DND-41 (cell line): ENCODE measurements at regions not wholly inside any gene's neighbourhood (a gene's known extent, or its start where the extent isn't known, plus 50 kb on each side); places are given as distances from the start of the nearest gene placed in this dataset.

Experiments used
- ATAC-seq: fragments of 200-7000 bp; cut with Tn5 transposase; 3 replicates; pipeline ENCODE4 v1.9.1; 2021; ENCODE audit warnings: low read depth; ENCODE audit not compliant: insufficient read depth
- DNase-seq: peaks from one replicate; pipeline ENCODE4 v3.0.0-alpha.2; 2020
- H2AFZ ChIP-seq: 2 replicates; pipeline ENCODE4 v1.6.0; 2012; ENCODE audit warnings: low read depth, low read length
- H3K27ac ChIP-seq: 2 replicates; pipeline ENCODE4 v1.5.1; 2012; ENCODE audit warnings: low read length, inconsistent platforms
- H3K27me3 ChIP-seq: fragments of 200-600 bp; sonication (generic); 2 replicates; pipeline ENCODE4 v1.6.0; 2012; ENCODE audit warnings: low read length, mild to moderate bottlenecking, inconsistent platforms; ENCODE audit not compliant: insufficient read depth, poor library complexity
- H3K36me3 ChIP-seq: 2 replicates; pipeline ENCODE4 v1.5.1; 2012; ENCODE audit warnings: low read length, inconsistent platforms; ENCODE audit not compliant: insufficient read depth
- H3K4me1 ChIP-seq: 2 replicates; pipeline ENCODE4 v1.5.1; 2012; ENCODE audit warnings: mild to moderate bottlenecking, low read length; ENCODE audit not compliant: insufficient read depth
- H3K4me2 ChIP-seq: 2 replicates; pipeline ENCODE4 v1.6.0; 2012; ENCODE audit warnings: mild to moderate bottlenecking, moderate library complexity, low read length, inconsistent platforms; ENCODE audit not compliant: insufficient read depth
- H3K4me3 ChIP-seq, 2 experiments: fragments of 200-600 bp in 1 of 2; shearing (Covaris generic) in 1 of 2; 2 replicates each; pipeline ENCODE4 v1.5.1; 2012 to 2016; ENCODE audit warnings: inconsistent platforms in 2 of 2, low read length in 2 of 2, mild to moderate bottlenecking in 2 of 2, low read depth in 1 of 2, moderate library complexity in 1 of 2
- H3K79me2 ChIP-seq: 2 replicates; pipeline ENCODE4 v1.6.0; 2012; ENCODE audit warnings: low read length, inconsistent platforms; ENCODE audit not compliant: insufficient read depth
- H3K9ac ChIP-seq: 2 replicates; pipeline ENCODE4 v1.6.0; 2012; ENCODE audit warnings: low read depth, mild to moderate bottlenecking, inconsistent platforms, low read length, moderate library complexity
- H3K9me3 ChIP-seq: 2 replicates; pipeline ENCODE4 v1.5.1; 2012; ENCODE audit warnings: low read length, moderate library complexity, mild to moderate bottlenecking, inconsistent platforms; ENCODE audit not compliant: insufficient read depth, severe bottlenecking
- H4K20me1 ChIP-seq: 2 replicates; pipeline ENCODE4 v1.6.0; 2012; ENCODE audit warnings: low read length; ENCODE audit not compliant: insufficient read depth
- EZH2 ChIP-seq: IDR thresholded peaks from 3 replicates; pipeline ENCODE4 v1.6.1; 2012; ENCODE audit warnings: borderline replicate concordance, low read depth, mild to moderate bottlenecking, moderate library complexity, low read length, inconsistent platforms; ENCODE audit not compliant: severe bottlenecking
- TF ChIP-seq, protein P1 (sequence below): IDR thresholded peaks from 2 replicates; pipeline ENCODE4 v1.5.1; 2012; ENCODE audit warnings: borderline replicate concordance, low read length, moderate library complexity, mild to moderate bottlenecking; ENCODE audit not compliant: poor library complexity, severe bottlenecking; ENCODE audit errors: extremely low read depth

DNA sequence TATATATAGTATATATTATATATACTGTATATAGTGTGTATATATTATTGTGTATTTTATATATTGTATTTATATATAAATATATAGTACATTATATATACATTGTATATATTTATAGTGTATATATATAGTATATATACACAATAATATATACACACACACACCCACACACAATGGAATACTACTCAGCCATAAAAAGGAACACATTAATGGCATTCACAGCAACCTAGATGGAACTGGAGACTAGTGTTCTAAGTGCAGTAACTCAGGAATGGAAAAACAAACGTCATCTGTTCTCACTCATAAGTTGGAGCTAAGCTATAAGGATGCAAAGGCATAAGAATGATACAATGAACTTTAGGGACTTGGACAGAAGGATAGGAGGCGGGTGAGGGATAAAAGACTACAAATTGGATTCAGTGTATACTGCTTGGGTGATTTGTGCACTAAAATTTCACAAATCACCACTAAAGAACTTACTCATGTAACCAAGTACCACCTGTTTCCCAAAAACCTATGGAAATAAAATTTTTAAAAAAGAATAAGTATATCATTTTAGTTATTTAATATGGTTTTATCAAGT is 201.9 kb upstream of the CDH11 start:
- H3K4me3 ChIP-seq = no peak overlapping the region
- H3K9me3 ChIP-seq = no peaks in the 10 kb centered on the region
- no peak overlapping the region for H2AFZ ChIP-seq
- TF ChIP-seq, protein P1, sequence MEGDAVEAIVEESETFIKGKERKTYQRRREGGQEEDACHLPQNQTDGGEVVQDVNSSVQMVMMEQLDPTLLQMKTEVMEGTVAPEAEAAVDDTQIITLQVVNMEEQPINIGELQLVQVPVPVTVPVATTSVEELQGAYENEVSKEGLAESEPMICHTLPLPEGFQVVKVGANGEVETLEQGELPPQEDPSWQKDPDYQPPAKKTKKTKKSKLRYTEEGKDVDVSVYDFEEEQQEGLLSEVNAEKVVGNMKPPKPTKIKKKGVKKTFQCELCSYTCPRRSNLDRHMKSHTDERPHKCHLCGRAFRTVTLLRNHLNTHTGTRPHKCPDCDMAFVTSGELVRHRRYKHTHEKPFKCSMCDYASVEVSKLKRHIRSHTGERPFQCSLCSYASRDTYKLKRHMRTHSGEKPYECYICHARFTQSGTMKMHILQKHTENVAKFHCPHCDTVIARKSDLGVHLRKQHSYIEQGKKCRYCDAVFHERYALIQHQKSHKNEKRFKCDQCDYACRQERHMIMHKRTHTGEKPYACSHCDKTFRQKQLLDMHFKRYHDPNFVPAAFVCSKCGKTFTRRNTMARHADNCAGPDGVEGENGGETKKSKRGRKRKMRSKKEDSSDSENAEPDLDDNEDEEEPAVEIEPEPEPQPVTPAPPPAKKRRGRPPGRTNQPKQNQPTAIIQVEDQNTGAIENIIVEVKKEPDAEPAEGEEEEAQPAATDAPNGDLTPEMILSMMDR = no peak
- no peak for TF ChIP-seq EZH2
- H3K27me3 ChIP-seq = no peaks in the 10 kb centered on the region
- no peak overlapping the region for H3K9ac ChIP-seq
- DNase-seq = peak; percentile 5
- H3K4me2 ChIP-seq = no peak overlapping the region
- ATAC-seq = peak; percentile 67
- H3K4me1 ChIP-seq = no peaks in the 10 kb centered on the region
- H3K36me3 ChIP-seq = no peaks in the 10 kb centered on the region
- no peak overlapping the region for H3K27ac ChIP-seq
- H3K79me2 ChIP-seq = no peaks in the 10 kb centered on the region
- H4K20me1 ChIP-seq = no peaks in the 10 kb centered on the region

DNA sequence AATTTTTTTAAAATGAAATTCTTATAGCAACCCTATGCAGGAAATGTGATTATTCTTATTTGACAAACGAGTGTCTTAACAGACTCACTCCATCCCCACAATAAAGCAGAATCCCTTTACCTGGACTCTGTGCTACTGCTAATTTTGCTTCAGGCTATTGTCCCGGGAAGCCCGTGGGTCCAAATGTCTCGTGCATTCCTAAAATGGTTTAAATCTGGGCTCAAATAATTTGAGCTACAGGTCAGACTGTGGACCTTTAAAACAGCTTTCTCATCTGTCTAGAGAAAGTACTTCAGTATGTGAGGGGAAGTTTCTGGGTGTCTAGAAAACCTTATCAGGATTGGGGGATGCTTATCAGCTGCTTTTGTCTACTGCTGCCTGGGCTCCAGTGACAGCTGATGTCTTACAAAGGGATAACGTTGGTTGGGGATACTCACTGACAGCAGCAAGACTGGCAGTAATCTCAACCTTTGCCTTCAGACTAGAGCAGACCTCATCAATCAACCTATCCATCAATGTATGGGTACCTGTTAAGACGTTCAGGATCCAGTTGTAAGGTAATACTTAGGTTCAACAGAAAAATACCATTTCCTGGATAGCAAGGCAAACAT is 197.9 kb upstream of the CDH11 start:
- H3K27me3 ChIP-seq = no peaks in the 10 kb centered on the region
- H4K20me1 ChIP-seq = no peaks in the 10 kb centered on the region
- H3K9me3 ChIP-seq = no peaks in the 10 kb centered on the region
- ATAC-seq = no peak
- DNase-seq = no peak
- H3K4me2 ChIP-seq = no peak overlapping the region
- no peak overlapping the region for H2AFZ ChIP-seq
- H3K9ac ChIP-seq = no peak overlapping the region
- no peak overlapping the region for H3K4me3 ChIP-seq
- H3K79me2 ChIP-seq = no peaks in the 10 kb centered on the region
- TF ChIP-seq, protein P1 = no peak
- no peak for TF ChIP-seq EZH2
- no peak overlapping the region for H3K27ac ChIP-seq
- no peaks in the 10 kb centered on the region for H3K4me1 ChIP-seq
- H3K36me3 ChIP-seq = no peaks in the 10 kb centered on the region

DNA sequence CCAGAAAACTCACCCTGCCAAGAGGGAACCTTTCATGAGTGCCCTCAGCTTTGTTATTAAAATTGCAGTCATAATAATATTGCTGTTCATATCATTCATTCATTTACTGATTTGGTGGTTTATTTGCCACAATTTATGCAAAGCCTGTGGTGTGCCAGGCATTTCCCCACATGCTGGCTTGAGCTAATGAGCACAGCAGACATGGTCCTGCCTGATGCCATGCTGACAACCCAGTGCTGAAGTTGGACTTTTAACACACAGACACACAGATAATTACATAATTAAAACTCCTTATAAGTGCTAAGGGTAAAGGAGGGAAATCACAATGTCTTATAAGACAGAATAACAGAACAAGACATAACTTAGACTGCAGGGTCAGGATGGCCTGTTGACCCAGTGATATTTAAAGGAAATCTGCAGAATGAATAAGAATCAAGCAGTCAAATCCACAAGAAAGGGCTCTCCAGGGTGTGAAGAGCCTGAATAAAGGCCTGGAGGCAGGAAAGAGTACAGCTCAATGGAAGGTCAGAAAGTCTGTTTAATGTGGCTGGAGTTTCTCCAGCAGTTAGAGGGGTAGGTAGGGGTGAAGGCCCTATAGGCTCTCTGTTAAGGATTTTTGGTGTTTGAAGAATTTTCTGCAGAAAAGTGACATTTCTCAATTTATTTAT is 196.9 kb upstream of the CDH11 start:
- TF ChIP-seq, protein P1 = no peak
- TF ChIP-seq EZH2 = no peak

More for the DNA sequence above, 196.9 kb upstream of the CDH11 start:
- H3K79me2 ChIP-seq = no peaks in the 10 kb centered on the region
- no peaks in the 10 kb centered on the region for H4K20me1 ChIP-seq
- ATAC-seq = no peak
- no peak overlapping the region for H2AFZ ChIP-seq
- H3K9ac ChIP-seq = no peak overlapping the region
- no peaks in the 10 kb centered on the region for H3K36me3 ChIP-seq
- H3K4me1 ChIP-seq = no peaks in the 10 kb centered on the region
- H3K27me3 ChIP-seq = no peaks in the 10 kb centered on the region
- no peak overlapping the region for H3K4me3 ChIP-seq
- DNase-seq = no peak
- H3K4me2 ChIP-seq = no peak overlapping the region
- no peak overlapping the region for H3K27ac ChIP-seq
- H3K9me3 ChIP-seq = no peaks in the 10 kb centered on the region
